PFSK-1 (cell line): ENCODE measurements at regions not wholly inside any gene's neighbourhood (a gene's known extent, or its start where the extent isn't known, plus 50 kb on each side); places are given as distances from the start of the nearest gene placed in this dataset.

Source experiments
- FOXP2 ChIP-seq: optimal IDR thresholded peaks from 2 replicates; pipeline ENCODE3; 2011; ENCODE audit warnings: borderline replicate concordance, control low read depth, inconsistent platforms; ENCODE audit not compliant: insufficient read depth; ENCODE audit errors: extremely low read length, extremely low read depth
- POLR2AphosphoS5 ChIP-seq: IDR thresholded peaks from 2 replicates; pipeline ENCODE4 v1.6.1; 2012; ENCODE audit warnings: low read depth, mild to moderate bottlenecking, control low read depth, low read length, moderate library complexity
- REST ChIP-seq, 2 experiments: IDR thresholded peaks; 2 replicates each; pipeline versions ENCODE4 v1.6.1 to v1.8.0; 2011 to 2012; ENCODE audit warnings: low read depth in 2 of 2, low read length in 2 of 2, control low read depth in 1 of 2, inconsistent platforms in 1 of 2, mild to moderate bottlenecking in 1 of 2, moderate library complexity in 1 of 2; ENCODE audit not compliant: insufficient read depth in 1 of 2
- SIN3A ChIP-seq: IDR thresholded peaks from 2 replicates; pipeline ENCODE4 v1.6.1; 2012; ENCODE audit warnings: mild to moderate bottlenecking, low read length, moderate library complexity, borderline replicate concordance; ENCODE audit not compliant: insufficient read depth
- TAF1 ChIP-seq: IDR thresholded peaks from 2 replicates; pipeline ENCODE4 v1.6.1; 2012; ENCODE audit warnings: low read length, control low read depth, borderline replicate concordance; ENCODE audit not compliant: insufficient read depth

GRCh38 chr14:44154446-44154845, 352.6 kb downstream of the FSCB start:
- TF ChIP-seq TAF1 (no peak), POLR2AphosphoS5 (no peak), SIN3A (no peak)

- TF ChIP-seq POLR2AphosphoS5 (no peak), REST (IDR thresholded peaks at IDR 0.05; ENCODE audit: insufficient read depth in 1 of 2, low read depth in 2 of 2, low read length in 2 of 2) (no peak)
Observed at GRCh38 chr14:44151130-44151820, 355.8 kb downstream of the FSCB start.

DNA sequence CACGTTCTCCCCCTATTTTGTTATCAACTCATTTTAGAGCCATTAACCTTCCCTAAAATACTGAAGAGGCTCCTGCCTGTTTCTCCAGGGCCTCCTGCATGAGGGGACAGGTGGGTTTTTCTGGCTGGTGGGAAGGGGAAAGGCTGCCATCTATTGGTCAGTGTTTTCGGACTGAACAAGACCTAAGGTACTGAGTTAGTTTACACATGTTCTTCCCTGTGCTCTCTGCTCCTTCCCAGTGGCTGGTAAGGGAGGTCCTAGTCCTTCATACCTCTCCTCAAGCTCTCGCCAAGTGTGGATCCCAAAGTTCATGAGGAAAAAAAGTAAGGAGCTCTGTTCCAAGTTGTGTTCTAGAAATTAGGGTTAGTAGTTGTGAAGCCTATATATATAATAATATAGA, 357.5 kb downstream of the FSCB start:
- TF ChIP-seq SIN3A = no peak
- no peak for TF ChIP-seq FOXP2
- no peak for TF ChIP-seq POLR2AphosphoS5
- no peak for TF ChIP-seq TAF1
- TF ChIP-seq REST (IDR thresholded peaks at IDR 0.05; ENCODE audit: insufficient read depth in 1 of 2, low read depth in 2 of 2, low read length in 2 of 2) = no peak

DNA sequence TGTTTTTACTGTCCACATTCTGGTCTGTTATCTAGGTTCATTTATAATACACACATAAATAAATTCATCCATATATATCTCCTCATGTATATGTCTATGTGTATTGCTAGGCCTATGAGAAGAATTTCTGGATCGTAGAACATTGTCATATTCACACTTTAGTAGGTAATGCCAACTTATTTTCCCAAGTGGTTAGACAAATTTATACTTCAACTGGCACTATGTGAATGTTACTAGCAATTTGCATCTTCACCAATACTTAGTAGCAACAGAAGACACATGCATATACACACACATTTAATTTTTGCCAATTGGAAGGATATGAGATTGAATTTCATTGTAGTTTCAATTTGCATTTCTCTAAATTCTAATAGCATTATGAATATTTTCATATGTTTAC, 365.1 kb downstream of the FSCB start:
- TF ChIP-seq POLR2AphosphoS5 (no peak), TAF1 (no peak), SIN3A (no peak), REST (IDR thresholded peaks at IDR 0.05; ENCODE audit: insufficient read depth in 1 of 2, low read depth in 2 of 2, low read length in 2 of 2) (no peak), FOXP2 (no peak)

DNA sequence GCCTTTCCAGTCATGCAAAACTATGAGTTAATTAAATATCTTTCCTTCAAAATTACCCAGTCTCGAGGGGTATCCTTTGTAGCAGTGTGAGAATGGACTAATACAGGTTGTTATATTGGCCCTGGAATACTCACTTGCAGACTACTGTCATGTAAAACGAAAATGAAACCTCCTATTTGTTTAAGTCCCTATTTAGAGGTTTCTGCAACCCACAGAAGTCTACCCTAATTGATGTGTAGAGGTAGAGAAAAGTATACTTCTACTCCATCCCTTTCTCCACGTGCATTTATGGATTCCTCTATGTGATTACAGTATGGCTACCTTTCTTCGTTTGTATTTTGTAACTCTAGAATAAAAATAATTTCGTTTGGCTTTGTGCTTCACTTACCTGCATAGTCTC, 371.1 kb downstream of the FSCB start:
- TF ChIP-seq REST (IDR thresholded peaks at IDR 0.05; ENCODE audit: insufficient read depth in 1 of 2, low read depth in 2 of 2, low read length in 2 of 2) (no peak), FOXP2 (no peak), POLR2AphosphoS5 (no peak)
